ENCODE measurements at regions not wholly inside any gene's neighbourhood (a gene's known extent, or its start where the extent isn't known, plus 50 kb on each side); places are given as distances from the start of the nearest gene placed in this dataset.
"Not testable (repeated sequence)": the region's sequence is repeated elsewhere in the genome, so short reads cannot be mapped to it uniquely, and the experiment has no call there.

DNA sequence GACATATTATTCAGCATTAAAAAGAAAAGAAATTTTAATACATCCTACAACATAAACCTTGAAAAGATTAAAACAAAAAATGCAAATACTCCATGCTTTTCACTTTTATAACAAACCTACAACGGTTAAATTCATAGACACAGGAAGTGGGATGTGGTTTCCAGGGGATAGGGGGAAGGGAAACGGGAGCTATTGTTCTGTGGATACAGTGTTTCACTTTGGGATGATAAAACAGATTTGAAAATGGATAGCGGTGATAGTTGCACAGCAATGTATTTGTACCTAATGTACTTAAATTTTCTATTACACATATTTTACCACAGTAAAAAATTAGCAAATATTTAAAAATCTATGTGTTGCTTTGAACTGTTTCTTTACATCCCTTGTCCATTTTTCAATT lies 368.0 kb downstream of the CDY2B start:
- DNase-seq (ENCODE audit: low spot score), result not testable (repeated sequence)

DNA sequence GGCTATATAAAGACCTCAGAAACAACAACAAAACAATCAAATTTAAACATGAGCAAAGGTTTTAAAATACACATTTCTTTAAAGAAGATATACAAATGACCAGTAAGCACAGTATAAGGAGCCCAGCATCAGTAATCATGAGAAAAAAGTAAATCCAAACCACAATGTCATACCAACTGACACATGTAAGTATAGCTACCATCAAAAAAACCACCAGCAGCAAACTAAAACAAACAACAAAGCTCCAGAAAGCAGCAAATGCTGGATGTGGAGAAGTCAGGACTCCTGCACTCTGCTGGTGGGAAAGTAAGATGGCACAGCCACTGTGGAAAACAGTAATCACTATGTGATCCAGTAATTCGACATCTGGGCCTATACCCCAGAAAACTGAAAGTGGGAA lies 368.5 kb downstream of the CDY2B start:
- DNase-seq (ENCODE audit: low spot score), result not testable (repeated sequence)

DNA sequence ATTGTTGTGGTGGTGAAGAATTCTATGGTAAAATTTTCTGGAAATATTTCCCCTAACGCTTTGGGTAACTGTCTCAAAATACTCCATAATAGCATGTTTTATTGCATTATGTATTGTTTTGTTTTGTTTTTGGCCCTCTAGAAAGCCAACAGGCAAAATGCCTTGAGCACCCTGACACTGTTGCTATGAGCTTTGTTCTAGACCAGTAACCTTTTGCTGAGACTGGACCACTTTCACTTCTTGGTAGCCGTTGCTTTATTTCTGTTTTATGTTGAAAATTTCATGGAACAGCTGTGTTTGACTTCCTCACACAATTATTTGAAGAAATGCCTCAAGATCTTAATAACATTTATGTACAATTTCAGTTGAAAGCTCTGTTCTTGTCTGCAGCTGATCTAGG lies 374.2 kb downstream of the CDY2B start:
- not testable (repeated sequence) for DNase-seq (ENCODE audit: low spot score)

DNA sequence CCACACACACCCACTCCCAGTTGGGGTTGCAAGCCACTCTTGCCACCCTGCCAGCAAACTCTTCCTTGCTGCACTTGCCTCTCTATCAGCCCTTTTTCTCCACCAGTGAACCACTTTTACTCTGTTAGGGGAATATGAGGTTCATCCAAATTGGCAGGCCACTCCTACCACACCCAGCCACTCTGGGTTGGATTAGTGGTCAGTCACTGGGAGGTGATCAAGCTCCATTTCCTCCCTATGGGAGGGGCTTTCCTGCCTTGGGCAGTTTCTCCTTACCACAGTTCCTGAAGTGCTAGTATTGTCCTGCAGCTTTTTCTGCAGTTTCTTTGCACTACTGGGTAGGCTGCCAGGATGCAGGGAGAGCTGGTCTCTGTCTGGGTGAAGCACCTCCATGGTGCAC lies 395.3 kb downstream of the CDY2B start:
- DNase-seq (ENCODE audit: low spot score), result not testable (repeated sequence)

DNA sequence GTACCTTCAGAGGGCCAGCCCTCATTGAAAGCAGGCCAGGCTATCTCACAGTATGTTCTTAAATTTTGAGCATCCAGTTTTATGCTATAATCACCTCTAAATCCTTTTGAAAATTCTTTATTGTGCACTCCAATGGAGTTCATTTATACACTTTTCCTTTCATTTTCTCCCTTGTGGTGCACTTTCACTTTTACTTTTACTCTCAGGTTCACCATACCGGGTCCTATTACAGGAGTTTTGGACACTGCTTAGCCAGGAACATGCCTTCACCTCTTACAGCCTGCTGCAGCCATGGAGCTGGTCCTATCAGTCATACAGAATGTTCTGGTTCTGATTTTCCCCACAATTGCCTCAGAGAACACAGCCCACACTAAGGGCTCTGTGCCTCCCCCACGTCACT lies 395.9 kb downstream of the CDY2B start:
- DNase-seq (ENCODE audit: low spot score), result not testable (repeated sequence)

DNA sequence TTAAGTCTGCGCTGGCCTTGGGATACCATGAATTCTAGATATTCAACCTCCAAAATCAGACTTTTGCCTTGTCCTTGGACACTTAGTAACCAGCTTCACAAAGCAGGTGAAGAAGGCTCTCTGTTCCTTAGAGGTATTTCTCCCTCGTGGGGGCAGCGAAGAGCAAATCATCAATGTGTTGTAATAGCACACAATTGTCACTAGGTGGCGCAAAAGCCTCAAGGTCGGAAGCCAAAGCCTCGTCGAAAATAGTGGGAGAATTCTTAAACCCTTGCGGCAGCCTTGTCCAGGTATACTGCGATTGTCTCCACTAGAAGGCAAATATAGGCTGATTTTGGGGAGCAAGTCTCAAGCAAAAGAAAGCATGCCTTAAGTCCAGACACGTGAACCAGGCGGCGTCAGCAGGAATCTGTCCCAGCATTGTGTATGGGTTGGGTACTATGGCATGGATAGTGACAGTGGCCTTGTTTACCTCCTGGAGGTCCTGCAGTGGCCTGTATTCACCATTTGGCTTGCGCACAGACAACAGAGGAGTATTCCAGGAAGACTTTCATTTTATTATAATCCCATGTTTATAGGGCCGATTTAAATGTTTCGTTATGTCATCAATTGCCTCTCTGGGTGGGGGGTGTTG lies 398.5 kb downstream of the CDY2B start:
- DNase-seq (ENCODE audit: low spot score), result not testable (repeated sequence)

DNA sequence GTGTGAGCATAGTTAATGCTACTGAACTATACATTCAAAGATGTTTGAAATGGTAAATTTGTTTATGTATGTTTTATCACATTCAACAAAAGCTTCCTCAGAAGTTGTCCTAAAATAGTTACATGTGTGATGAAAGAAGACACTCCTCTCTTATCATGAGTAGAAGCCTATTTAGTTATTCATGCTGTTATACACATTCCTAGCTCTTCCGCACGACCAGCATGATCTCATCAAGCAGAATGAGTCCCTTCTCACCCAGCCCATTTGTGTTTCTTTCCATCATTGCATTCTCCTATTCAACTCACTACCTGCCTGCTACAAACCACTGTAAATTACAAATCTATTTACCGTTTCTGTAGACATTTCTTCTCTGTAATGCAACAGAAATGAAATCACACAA lies 408.0 kb downstream of the CDY2B start:
- DNase-seq (ENCODE audit: low spot score), result not testable (repeated sequence)

DNA sequence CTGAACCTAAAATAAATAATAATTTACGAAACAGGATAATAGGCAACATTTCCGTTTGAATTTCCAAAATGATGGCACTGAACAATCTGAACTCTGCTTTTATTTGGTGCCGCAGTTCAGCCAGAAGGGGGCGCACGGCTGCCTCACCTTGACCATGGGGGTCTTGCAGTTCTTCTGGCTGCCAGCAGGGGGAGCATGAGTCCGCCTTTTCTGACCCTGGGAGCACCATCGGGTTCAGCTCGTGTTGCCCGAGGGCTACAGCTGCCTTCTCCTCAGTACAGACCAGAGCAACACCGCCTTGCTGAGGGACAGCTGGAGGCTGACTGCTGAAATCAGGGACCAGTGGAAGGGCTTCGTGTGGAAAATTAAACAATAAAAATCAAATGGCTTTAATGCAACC lies 420.3 kb downstream of the CDY2B start:
- not testable (repeated sequence) for DNase-seq (ENCODE audit: low spot score)

DNA sequence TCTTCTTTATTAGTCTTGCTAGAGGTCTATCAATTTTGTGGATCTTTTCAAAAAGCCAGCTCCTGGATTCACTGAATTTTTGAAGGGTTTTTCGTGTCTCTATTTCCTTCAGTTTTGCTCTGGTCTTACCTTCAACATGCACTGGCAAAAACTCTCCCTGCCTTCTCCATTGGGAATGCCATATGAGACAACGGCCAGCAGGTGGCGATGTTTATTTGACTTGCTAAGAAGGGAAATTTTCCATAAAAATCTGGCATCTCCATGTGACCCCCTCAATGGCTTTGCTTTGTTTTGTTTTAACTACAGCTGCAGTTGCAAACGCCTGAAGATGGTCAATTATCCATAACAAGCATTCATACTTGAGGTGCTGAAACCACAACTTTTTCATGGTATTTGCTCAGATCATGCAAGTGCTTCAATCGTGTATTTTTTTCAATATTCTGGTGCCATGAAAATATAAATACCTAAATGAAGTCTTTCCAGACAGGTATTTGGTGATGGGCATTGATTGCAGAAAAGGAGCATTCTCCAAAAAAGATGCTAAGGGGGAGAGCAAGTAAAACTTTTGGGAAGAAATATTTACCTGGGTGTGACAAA lies 449.4 kb downstream of the CDY2B start:
- DNase-seq (ENCODE audit: low spot score), result no peak

DNA sequence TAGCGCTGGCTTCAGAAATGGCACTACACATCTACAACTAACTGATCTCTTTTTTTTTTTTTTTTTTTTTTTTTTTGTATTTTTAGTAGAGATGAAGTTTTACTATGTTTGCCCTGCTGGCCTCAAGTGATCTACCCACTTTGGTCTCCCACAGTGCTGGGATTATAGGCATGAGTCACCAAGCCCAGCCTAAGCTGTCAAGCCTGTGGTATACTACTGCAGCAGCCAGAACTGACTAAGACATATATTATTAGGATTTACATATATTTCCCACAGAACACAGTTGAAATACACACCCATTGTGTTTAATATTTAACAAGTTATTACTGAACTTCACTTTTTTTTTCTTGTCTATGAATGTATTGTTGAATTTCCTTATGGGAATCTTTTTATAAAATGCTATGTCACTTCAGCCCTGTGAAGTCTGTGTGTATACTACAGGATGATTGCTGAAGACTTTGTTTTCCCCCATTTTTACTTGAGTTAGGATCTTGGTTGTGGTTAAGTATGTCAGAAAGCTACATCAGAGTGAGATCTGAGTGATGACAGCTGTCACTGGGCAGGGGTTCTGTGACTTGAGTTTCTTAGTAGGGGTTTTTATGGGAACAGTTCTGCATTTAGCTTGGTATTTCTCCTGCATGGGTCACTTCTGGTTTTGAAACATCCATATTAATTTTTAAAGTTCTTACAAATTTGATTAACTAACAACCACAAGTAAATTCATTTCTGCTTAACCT lies 481.5 kb downstream of the CDY2B start:
- peak; percentile 13 for DNase-seq (ENCODE audit: low spot score)

DNA sequence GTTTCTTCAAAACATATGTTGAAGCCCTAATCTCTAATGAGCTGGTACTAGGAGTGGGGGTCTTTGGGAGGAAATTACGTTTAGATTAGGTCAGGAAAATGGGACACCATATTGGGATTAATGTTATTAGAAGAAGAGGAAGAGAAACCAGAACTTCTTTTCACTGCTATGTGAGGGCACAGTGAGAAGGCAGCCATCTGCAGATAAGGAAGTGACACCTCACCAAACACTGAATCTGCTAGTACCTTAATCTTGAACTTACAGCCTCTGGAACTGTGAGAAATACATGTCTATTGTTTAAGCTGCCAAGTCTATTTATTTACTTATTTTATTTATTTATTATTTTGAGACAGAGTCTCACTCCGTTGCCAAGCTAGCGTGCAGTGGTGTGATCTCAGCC lies 482.4 kb downstream of the CDY2B start:
- DNase-seq (ENCODE audit: low spot score), result no peak

DNA sequence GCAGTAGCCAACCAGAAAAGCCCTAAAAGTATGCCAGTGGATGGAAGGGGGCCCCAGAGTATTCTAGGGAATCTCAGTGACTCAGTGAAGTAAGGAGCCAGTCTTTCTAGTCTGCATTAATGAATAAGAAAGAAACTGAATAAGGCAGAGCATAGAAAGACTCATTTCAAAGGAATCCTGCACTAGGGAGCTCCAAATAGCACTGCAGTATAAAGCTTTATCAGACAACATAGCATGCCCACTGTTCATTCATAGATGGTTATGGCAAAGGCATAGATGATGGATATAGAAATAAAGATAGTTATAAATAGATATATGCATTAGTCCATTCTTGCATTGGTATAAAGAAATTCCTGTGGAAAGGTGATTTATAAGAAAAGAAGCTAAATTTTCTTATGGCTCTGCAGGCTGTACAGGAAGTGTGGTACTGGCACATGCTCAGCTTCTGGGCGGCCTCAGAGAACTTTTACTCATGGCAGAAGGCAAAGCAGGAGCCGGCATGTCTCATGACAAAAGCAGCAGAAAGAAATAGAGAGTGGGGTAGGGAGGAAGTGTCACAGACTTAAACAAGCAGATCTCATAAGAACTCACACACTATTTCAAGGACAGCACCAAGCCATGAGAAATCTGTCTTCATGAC lies 498.5 kb downstream of the CDY2B start:
- no peak for DNase-seq (ENCODE audit: low spot score)

DNA sequence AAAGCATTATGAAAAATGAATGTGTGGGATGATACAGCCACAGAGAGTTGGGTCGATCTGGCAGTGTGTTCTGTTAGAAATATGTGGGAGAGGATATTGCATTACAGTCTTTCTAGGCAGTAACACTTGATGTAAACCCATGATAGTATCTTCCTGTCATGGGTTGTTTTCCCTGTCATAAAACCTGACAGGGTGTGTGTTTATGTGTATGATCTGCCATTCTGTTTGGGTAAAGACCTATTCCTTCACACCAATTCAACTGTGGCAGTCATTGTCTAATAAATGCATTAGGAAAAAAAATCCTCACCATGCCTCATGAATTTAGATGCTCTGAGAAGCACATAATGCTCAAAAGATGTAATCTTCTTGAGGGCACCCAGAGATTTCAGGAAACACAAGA lies 501.7 kb downstream of the CDY2B start:
- no peak for DNase-seq (ENCODE audit: low spot score)

DNA sequence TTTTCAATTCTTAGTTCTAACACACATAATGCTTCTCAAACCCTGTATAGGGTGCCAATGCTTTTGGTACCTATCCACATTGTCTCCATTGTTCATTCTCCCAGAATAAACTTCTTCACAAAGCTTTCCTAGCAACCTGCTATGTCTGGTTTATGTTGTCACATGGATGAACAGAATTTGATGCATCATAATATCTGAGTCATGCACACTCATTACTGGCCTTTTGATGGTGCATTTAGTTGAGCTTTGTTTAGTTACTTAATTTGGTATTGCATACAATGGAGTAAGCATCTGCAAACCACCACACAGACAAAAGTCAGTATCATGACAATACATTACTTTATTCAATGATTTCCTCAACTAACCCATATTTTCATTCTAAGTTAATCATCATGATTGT lies 511.6 kb downstream of the CDY2B start:
- DNase-seq (ENCODE audit: low spot score), result no peak

DNA sequence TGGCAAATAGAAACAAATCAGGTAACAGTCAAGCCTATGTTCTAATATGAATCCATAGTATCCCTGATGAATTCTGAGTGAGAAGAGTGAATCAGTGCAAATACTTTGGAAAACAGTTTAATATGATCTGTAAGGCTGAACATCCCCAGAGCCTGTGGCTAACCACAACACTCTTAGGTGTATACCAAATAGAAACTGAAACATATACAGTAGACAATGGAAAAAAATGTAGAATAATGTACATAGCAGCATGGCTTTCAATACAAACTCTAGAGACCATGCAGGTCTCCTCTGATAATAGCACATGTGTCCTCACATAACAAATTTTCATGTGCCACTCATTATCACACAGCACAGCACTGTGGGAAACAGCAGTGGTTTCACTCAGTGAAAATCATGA lies 513.6 kb downstream of the CDY2B start:
- no peak for DNase-seq (ENCODE audit: low spot score)

DNA sequence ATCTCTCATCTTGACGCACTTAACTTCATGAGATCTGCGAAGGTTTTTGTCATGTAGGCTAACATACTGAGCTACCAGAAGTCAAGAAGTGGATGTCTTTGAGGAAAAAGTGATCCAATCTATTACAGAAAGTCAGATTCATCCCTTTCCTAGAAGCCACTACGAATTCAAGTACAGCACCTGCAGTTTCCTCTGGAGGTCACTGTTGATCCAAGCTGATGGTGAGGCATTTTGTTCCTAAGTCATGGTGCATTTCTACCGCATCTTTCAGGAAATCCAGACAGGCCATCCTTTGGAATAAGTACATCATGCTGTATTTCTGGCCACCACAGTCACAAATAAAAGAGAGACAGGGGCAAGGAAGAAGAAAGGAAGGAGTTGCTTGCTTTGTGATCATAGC lies 541.0 kb downstream of the CDY2B start:
- DNase-seq (ENCODE audit: low spot score), result no peak

DNA sequence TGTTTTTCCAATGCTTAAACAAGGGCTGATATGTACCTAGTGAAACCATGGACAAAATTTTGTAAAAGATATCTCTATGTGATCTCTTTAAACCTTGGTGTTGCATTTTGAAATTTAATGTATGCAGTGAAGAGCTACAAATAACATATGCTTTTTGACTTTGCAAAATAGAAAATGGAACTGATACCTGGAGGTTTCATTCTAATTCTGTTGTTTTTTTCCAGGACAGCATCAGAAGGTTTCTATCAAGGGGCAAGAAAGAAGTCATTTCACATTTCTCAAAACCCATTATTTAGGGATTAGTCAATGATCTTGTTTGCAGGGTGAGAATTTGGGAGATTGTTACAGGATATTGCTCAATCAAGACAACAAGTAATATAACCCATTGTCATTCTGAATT lies 549.3 kb downstream of the CDY2B start:
- no peak for DNase-seq (ENCODE audit: low spot score)

DNA sequence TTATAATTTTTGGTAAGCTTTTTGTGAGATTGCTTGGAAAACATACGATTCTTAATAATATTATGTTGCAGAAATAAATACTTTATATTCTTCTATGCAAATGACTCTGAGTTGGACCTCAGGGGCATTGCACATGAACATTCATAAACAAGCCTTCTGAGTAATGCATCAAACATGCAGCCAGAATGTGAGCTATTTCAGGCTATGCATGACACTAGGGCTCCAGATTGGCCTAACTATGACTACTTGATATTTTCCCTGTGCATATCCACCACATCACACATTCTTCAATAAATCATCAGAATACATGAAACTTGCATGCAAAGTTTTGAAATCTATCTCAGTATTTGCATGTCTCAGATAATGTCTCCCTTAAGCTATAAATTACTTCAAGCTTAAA lies 560.1 kb downstream of the CDY2B start:
- DNase-seq (ENCODE audit: low spot score), result no peak

DNA sequence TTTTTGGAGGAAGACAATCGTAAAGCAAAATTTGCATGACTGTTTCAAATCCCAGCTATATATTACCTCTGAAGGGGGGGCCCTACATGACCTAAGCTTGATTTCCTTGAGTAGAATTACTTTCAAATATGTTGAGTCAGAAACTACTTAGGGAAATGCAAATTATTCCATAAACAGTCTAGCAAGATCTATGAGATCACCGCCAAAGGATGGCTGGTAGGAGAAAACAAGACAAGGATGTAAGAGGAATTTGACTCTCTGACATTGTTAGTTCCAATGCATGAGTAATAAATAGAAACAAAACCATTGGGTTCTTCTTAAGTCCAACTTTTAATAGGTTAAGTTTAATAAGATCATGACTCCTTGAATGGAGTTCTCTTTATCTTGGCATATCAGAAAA lies 561.4 kb downstream of the CDY2B start:
- DNase-seq (ENCODE audit: low spot score), result no peak

DNA sequence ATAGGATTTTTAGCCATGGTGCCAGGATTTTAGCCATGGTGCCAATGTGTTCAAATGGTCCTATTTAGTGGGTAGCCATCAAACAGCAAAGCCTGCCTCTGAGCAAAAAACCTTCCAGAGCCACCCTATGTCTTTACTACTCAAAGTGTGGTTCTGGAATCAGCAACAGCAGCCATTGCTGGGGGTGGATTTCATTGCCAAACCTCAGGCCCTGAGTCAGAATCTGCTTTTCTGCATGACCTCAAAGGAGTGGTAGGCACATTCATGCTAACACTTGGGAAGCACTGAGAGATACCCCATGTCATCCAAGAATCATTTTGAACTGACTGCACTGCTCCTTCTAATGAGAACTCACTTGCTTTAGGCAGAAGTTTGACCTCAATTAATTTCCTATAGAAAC lies 603.0 kb downstream of the CDY2B start:
- DNase-seq (ENCODE audit: low spot score), result no peak

DNA sequence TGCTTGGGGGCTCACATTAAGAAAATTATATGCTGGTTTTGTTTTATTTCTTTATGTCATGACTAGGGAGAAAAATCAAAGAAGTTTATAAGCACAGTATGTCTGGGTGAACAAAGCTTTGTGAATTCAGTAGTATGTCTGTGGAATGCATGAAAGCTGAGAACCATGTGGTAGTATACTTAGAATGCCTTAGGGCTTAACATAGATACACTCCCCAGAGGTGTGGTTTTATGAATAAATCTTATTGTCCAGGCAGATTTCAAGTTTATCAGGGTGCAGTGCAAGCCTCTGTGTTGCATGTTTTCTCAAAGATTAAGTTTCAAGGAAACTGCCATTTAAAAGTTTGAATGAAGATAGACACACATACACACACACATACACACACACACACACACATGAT lies 620.5 kb downstream of the CDY2B start:
- DNase-seq (ENCODE audit: low spot score), result peak; percentile 2

DNA sequence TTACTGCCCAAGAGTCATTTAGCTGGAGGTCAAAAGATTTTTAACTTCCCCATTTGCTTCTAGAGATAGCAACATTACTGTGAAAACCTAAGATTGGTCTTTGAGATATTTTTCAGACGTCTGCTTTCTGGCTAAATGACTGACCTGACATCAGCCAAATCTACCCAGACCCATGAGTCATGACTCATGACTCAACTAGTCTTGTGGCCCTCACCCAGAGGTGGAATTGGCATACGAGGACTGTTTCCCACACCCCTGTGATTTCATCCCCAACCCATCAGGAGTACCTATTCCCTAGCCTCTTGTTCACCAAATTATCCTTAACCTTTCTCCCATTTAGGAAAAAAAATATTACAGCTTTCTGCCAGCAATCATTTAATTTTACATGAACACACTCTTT lies 641.6 kb downstream of the CDY2B start:
- no peak for DNase-seq (ENCODE audit: low spot score)

DNA sequence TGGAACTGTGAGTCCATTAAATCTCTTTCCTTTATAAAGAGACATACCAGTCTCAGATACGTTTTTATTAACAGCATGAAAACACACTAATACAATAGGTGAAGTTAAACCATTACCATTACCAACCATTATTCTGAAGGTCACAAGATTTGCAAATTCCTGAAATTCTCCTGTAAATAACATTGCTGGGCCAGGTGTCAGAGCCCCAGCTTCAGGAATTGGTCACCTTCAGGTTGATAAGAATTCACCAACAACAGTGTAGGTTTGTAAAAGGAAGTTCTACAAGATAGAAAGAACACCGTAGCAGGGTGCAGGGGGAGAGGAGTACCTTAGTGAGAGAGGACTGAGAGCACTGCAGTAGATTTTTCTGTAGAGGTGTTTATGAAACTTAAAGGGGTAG lies 644.3 kb downstream of the CDY2B start:
- no peak for DNase-seq (ENCODE audit: low spot score)

Data from umbilical cord (tissue), 1 donor.